K562 (cell line): ENCODE measurements at regions not wholly inside any gene's neighbourhood (a gene's known extent, or its start where the extent isn't known, plus 50 kb on each side); places are given as distances from the start of the nearest gene placed in this dataset.

Experiments
- ATAC-seq: fragments of 200-7000 bp; cut with Tn5 transposase; 3 replicates; pipeline ENCODE4 v1.9.1; 2020; ENCODE audit warnings: moderate library complexity
- BruUV-seq: library from RNA; stranded (reverse); fragments of 400-500 nt; replicated peaks from 2 replicates; lab custom pipeline; 2021; lab: Mats Ljungman, UMichigan
- CTCF ChIA-PET: fragments of 300-600 bp; formaldehyde crosslinking; extraction: SDS; loops from one replicate; lab custom pipeline; 2021; ENCODE audit warnings: low intra/inter-chr PET ratio; lab: Yijun Ruan, JAX
- POLR2A ChIA-PET: fragments of 300-600, 350-650 bp; sonication (Branson Sonifier 250); formaldehyde crosslinking; extraction: SDS; loops from one replicate; lab custom pipeline; 2021; ENCODE audit warnings: antibody characterized with exemption, inconsistent platforms; lab: Yijun Ruan, JAX
- DNase-seq, 4 experiments: peaks; one replicate each; pipeline versions ENCODE4 v3.0.0 to v3.0.0-alpha.2; 2011 to 2018; ENCODE audit warnings: low spot score in 3 of 4, mixed read lengths in 3 of 4; ENCODE audit errors: extremely low read depth in 1 of 4
- FAIRE-seq: peaks from 2 replicates; lab custom pipeline; 2011; peaks lifted over from hg19 to GRCh38; lab: Jason Lieb, UNC
- H2AFZ ChIP-seq: 2 replicates; pipeline ENCODE4 v1.6.0; 2011; ENCODE audit warnings: low read depth, low read length, control low read depth, inconsistent platforms
- H3K27ac ChIP-seq: fragments of 200-600 bp; 3 replicates; pipeline ENCODE4 v1.8.0; 2011; ENCODE audit warnings: low read depth, mild to moderate bottlenecking, control low read depth, inconsistent platforms, low read length, moderate library complexity, mixed read lengths; ENCODE audit errors: extremely low read depth
- H3K27me3 ChIP-seq, 2 experiments: fragments of 300-600 bp in 1 of 2; 2 replicates in 1 of 2; 3 replicates in 1 of 2; pipeline versions ENCODE4 v1.6.0 to v1.8.0; 2011; ENCODE audit warnings: inconsistent platforms in 2 of 2, low read length in 2 of 2, mild to moderate bottlenecking in 1 of 2, mixed read lengths in 1 of 2, moderate library complexity in 1 of 2; ENCODE audit not compliant: control insufficient read depth in 2 of 2, insufficient read depth in 2 of 2
- H3K36me3 ChIP-seq: fragments of 300-600 bp; 3 replicates; pipeline ENCODE4 v1.8.0; 2011; ENCODE audit warnings: mild to moderate bottlenecking, low read length, inconsistent platforms; ENCODE audit not compliant: control insufficient read depth, insufficient read depth
- H3K4me1 ChIP-seq, 2 experiments: fragments of 200-600 bp in 1 of 2; replicated peaks in 1 of 2; 2 replicates in 1 of 2; 3 replicates in 1 of 2; pipeline versions ENCODE4 v1.5.1 to v1.8.0; 2011; ENCODE audit warnings: inconsistent platforms in 2 of 2, low read length in 2 of 2, mild to moderate bottlenecking in 1 of 2, mixed read lengths in 1 of 2, moderate library complexity in 1 of 2; ENCODE audit not compliant: control insufficient read depth in 2 of 2, insufficient read depth in 2 of 2
- H3K4me2 ChIP-seq: 2 replicates; pipeline ENCODE4 v1.6.1; 2011; ENCODE audit warnings: low read length, control low read depth, inconsistent platforms, mixed read lengths; ENCODE audit not compliant: insufficient read depth
- H3K4me3 ChIP-seq: fragments of 200-600 bp; sonication (generic), shearing (Covaris generic); 2 replicates; pipeline ENCODE4 v1.5.1; 2016; ENCODE audit warnings: control low read depth, inconsistent platforms
- H3K79me2 ChIP-seq: fragments of 200-600 bp; 3 replicates; pipeline ENCODE4 v1.8.0; 2011; ENCODE audit warnings: low read length, inconsistent platforms; ENCODE audit not compliant: control insufficient read depth, insufficient read depth
- H3K9ac ChIP-seq, 2 experiments: 2 replicates each; pipeline versions ENCODE4 v1.6.0 to v1.6.1; 2011; ENCODE audit warnings: low read depth in 2 of 2, low read length in 2 of 2, control low read depth in 1 of 2, inconsistent platforms in 1 of 2, mild to moderate bottlenecking in 1 of 2, mixed read lengths in 1 of 2; ENCODE audit not compliant: insufficient read depth in 1 of 2
- H3K9me1 ChIP-seq: one replicate; pipeline ENCODE4 v1.6.0; 2011; ENCODE audit warnings: inconsistent platforms, mild to moderate bottlenecking, low read length, moderate library complexity; ENCODE audit not compliant: control insufficient read depth, insufficient read depth
- H3K9me3 ChIP-seq: replicated peaks from 2 replicates; pipeline ENCODE4 v1.5.1; 2011; ENCODE audit warnings: low read depth, low read length, inconsistent platforms; ENCODE audit not compliant: control insufficient read depth, insufficient read depth
- H4K20me1 ChIP-seq: replicated peaks from 2 replicates; pipeline ENCODE4 v1.6.1; 2011; ENCODE audit warnings: low read length, inconsistent platforms, mixed read lengths; ENCODE audit not compliant: control insufficient read depth, insufficient read depth
- CBFB ChIP-seq: sonication (generic); formaldehyde crosslinking; IDR thresholded peaks from 2 replicates; pipeline ENCODE4 v1.4.0; 2020; ENCODE audit warnings: mild to moderate bottlenecking, missing genetic modification reagents
- TBP ChIP-seq: optimal IDR thresholded peaks from 2 replicates; pipeline ENCODE3; 2011; ENCODE audit warnings: low read depth, low read length, improper control_type of control experiment
- ZKSCAN1 ChIP-seq: fragments of 150-350 bp; IDR thresholded peaks from 2 replicates; pipeline ENCODE4 v1.6.1; 2016; ENCODE audit warnings: low read depth, low read length
- ZNF239 ChIP-seq: fragments of 250-450 bp; sonication (Bioruptor Pico); IDR thresholded peaks from 2 replicates; pipeline ENCODE4 v1.4.0; 2020; ENCODE audit warnings: mild to moderate bottlenecking
- ZNF41 ChIP-seq: fragments of 250-450 bp; sonication (Bioruptor Pico); conservative IDR thresholded peaks from 2 replicates; pipeline ENCODE4 v1.4.0; 2020; ENCODE audit warnings: mild to moderate bottlenecking
- WGBS: fragments of 100-300 bp; shearing (Covaris generic); methylation state at CpG from one replicate; pipeline ENCODE4 v1.1.6; 2016; ENCODE audit warnings: low coverage, mixed read lengths; ENCODE audit not compliant: insufficient coverage; ENCODE audit errors: missing lambda C conversion rate; 5-methylcytosine and 5-hydroxymethylcytosine counted together
- in situ Hi-C: fragments of 300-500 bp; cut with MboI; formaldehyde crosslinking; loops from 4 replicates; pipeline ENCODE4 v1.15.0; 2018; ENCODE audit warnings: inconsistent platforms, mixed read lengths
- intact Hi-C: fragments of 100-400 bp; cut with micrococcal nuclease; formaldehyde crosslinking; loops from 2 replicates; pipeline ENCODE4 v1.14.2; 2022
- TF ChIP-seq, protein P1 (sequence below), 2 experiments: fragments of 450-650 bp; IDR thresholded peaks; 2 replicates each; pipeline ENCODE4 v1.6.1; 2018; ENCODE audit warnings: mild to moderate bottlenecking in 2 of 2, low read depth in 1 of 2; ENCODE audit not compliant: partially characterized antibody in 2 of 2
- TF ChIP-seq, protein P2 (sequence below): fragments of 150-350 bp; conservative IDR thresholded peaks from 2 replicates; pipeline ENCODE4 v1.6.1; 2014; ENCODE audit warnings: low read length

DNA sequence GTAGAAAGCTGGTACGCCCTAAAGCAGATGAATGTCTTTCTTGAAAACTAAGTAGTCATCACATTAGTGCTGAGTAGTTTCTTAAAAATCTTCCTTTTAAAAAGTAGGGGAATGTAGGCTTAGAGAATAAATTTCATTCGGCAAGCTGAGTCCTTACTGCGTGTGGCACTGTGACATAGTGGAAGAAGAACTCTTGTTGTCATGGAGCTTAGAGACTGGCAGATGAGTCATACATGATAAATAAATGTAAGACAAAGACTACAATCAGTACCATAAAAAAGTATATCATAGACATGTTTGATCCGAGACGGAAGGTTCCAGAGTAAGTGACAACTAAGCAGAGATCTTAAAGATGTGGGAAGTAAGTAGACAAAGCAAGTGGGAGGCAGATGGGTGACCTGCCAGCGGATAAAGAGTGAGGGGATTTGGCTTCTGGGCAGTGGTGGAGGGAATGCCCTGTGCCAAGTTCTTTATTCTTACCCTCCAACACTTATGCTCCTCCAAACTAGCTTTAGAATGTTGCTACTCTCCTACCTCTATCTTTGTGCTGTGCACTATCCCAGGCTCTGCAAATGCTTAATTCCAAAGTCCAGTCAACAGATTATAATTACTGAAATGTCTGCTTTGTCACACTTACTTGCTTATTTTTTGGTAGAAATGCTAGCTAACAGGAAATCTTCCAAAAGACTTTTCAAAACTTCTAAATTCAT lies 608.5 kb upstream of the USP24 start:
- Histone ChIP-seq H4K20me1 (no peaks in the 10 kb centered on the region), H3K27ac (no peak overlapping the region), H3K27me3 (no peaks in the 10 kb centered on the region), H2AFZ (no peak overlapping the region), H3K36me3 (no peaks in the 10 kb centered on the region), H3K9ac (no peak overlapping the region), H3K4me1 (no peaks in the 10 kb centered on the region), H3K79me2 (no peaks in the 10 kb centered on the region), H3K9me1 (no peaks in the 10 kb centered on the region), H3K4me2 (no peak overlapping the region), H3K9me3 (no peaks in the 10 kb centered on the region), H3K4me3 (no peak overlapping the region)
- no peak for TF ChIP-seq CBFB (CRISPR knock-in tag)
- 2% methylated on average over 6 of the region's 6 CpGs for WGBS
- ATAC-seq = no peak
- FAIRE-seq = no peak
- intact Hi-C loops = no loop called here
- no TSS peak for BruUV-seq
- ChIA-PET POLR2A (no interaction called here), CTCF (no interaction called here)
- no peak for DNase-seq
- in situ Hi-C loops = no loop called here

DNA sequence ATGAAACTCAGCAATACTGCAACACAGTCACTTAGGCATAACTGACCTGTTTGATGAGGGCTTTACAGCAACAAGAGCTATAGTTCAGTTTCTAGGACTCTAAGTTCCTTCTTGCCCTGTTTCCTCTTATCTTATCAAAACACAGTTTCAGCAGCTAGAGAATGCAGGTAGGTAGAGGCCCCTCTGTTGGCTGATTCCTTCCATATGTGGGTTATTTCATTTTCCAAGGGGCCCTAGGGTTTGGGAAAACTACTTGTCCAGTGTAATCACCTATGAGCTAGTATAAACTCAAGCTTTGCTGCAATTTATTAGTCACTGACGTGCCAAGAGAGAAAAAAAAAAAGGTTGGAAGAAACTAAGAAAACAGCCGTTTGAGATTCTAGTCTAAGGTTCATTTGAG lies 607.7 kb upstream of the USP24 start:
- Histone ChIP-seq H3K4me1 (no peaks in the 10 kb centered on the region), H3K9ac (no peak overlapping the region), H3K9me1 (no peaks in the 10 kb centered on the region), H3K79me2 (no peaks in the 10 kb centered on the region), H3K27me3 (no peaks in the 10 kb centered on the region), H4K20me1 (no peaks in the 10 kb centered on the region), H3K4me2 (no peak overlapping the region), H2AFZ (no peak overlapping the region), H3K9me3 (no peaks in the 10 kb centered on the region), H3K36me3 (no peaks in the 10 kb centered on the region), H3K4me3 (no peak overlapping the region), H3K27ac (no peak overlapping the region)
- intact Hi-C loops = no loop called here
- DNase-seq (no peak), ATAC-seq (no peak), FAIRE-seq (no peak)
- POLR2A ChIA-PET = no interaction called here
- in situ Hi-C loops = no loop called here
- WGBS = 0% methylated on average over 2 of the region's 2 CpGs
- BruUV-seq = no TSS peak
- CTCF ChIA-PET = no interaction called here
- TF ChIP-seq ZKSCAN1 (no peak), TBP (no peak), ZNF41 (CRISPR knock-in tag) (no peak), ZNF239 (CRISPR knock-in tag) (no peak)
- TF ChIP-seq, protein P1, sequence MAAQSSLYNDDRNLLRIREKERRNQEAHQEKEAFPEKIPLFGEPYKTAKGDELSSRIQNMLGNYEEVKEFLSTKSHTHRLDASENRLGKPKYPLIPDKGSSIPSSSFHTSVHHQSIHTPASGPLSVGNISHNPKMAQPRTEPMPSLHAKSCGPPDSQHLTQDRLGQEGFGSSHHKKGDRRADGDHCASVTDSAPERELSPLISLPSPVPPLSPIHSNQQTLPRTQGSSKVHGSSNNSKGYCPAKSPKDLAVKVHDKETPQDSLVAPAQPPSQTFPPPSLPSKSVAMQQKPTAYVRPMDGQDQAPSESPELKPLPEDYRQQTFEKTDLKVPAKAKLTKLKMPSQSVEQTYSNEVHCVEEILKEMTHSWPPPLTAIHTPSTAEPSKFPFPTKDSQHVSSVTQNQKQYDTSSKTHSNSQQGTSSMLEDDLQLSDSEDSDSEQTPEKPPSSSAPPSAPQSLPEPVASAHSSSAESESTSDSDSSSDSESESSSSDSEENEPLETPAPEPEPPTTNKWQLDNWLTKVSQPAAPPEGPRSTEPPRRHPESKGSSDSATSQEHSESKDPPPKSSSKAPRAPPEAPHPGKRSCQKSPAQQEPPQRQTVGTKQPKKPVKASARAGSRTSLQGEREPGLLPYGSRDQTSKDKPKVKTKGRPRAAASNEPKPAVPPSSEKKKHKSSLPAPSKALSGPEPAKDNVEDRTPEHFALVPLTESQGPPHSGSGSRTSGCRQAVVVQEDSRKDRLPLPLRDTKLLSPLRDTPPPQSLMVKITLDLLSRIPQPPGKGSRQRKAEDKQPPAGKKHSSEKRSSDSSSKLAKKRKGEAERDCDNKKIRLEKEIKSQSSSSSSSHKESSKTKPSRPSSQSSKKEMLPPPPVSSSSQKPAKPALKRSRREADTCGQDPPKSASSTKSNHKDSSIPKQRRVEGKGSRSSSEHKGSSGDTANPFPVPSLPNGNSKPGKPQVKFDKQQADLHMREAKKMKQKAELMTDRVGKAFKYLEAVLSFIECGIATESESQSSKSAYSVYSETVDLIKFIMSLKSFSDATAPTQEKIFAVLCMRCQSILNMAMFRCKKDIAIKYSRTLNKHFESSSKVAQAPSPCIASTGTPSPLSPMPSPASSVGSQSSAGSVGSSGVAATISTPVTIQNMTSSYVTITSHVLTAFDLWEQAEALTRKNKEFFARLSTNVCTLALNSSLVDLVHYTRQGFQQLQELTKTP (IDR thresholded peaks at IDR 0.05; ENCODE audit: low read depth in 1 of 2, partially characterized antibody in 2 of 2) = no peak
- TF ChIP-seq, protein P2, sequence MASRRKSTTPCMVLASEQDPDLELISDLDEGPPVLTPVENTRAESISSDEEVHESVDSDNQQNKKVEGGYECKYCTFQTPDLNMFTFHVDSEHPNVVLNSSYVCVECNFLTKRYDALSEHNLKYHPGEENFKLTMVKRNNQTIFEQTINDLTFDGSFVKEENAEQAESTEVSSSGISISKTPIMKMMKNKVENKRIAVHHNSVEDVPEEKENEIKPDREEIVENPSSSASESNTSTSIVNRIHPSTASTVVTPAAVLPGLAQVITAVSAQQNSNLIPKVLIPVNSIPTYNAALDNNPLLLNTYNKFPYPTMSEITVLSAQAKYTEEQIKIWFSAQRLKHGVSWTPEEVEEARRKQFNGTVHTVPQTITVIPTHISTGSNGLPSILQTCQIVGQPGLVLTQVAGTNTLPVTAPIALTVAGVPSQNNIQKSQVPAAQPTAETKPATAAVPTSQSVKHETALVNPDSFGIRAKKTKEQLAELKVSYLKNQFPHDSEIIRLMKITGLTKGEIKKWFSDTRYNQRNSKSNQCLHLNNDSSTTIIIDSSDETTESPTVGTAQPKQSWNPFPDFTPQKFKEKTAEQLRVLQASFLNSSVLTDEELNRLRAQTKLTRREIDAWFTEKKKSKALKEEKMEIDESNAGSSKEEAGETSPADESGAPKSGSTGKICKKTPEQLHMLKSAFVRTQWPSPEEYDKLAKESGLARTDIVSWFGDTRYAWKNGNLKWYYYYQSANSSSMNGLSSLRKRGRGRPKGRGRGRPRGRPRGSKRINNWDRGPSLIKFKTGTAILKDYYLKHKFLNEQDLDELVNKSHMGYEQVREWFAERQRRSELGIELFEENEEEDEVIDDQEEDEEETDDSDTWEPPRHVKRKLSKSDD = no peak
